Jurkat, Clone E6-1 (cell line): ENCODE measurements at regions not wholly inside any gene's neighbourhood (a gene's known extent, or its start where the extent isn't known, plus 50 kb on each side); places are given as distances from the start of the nearest gene placed in this dataset.
"Not testable (repeated sequence)": the region's sequence is repeated elsewhere in the genome, so short reads cannot be mapped to it uniquely, and the experiment has no call there.

Experiments
- DNase-seq: peaks from one replicate; pipeline ENCODE4 v3.0.0-alpha.2; 2011; ENCODE audit warnings: low read depth, low spot score
- H3K4me3 ChIP-seq: 2 replicates; pipeline ENCODE4 v1.5.1; 2011; ENCODE audit warnings: mild to moderate bottlenecking, low read length, control low read depth, moderate library complexity

DNA sequence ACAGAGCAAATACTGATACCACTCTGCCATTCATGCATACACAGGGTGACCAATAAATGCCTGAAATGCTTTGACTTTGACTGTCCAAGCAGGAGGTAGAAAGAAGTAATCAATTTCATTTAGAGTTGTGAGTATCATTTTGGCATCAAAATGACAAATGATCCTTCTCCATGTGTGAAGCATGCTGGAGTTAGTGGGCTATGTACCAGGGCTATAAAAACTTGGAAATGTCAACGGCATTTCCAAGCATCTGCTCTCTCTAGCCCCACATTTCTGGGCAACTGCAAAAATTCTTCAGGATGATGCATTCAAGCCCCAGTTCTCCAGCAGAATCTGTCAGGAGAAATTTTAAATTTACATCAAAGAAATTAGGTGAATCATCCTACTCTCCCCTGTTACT lies 208.4 kb upstream of the PTBP2 start:
- DNase-seq = no peak
- H3K4me3 ChIP-seq = no peak overlapping the region

DNA sequence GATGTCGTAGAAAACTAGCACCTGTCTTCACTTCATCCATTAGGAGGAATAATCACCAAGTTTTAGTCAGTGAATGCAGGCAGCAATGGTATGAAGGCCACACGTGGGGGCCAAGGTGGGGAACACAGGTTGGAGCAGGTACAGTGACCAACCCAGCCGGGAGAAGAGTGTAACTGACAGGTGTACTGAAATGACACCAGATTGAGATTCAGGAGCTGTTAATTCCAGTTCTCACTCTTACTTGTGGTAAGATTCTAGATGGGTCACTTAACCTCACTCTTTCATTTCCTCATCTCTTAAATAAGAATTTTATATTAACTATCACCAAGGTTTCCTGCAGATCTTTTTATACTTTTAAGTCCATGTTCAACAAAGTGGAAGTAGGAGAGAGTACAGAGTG lies 206.2 kb upstream of the PTBP2 start:
- no peak overlapping the region for H3K4me3 ChIP-seq
- DNase-seq = no peak

DNA sequence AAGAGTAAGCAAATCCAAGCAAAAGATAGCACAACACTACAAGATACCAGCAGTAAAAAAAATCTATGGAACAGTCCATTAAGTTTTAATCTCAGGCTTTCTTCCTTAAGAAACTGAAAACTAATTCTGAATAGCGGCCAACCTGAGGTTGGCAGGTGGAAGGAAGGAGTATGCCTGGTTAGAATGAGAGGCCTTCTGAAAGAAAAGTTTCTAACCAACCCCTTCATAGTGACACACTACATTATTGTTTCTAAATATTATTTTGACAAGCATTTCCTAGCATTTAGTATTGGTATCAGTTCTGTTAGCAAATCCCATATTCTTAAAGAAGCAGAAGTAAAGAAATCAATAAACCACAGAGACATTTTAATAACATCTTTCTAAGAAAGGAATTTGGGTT lies 205.7 kb upstream of the PTBP2 start:
- no peak for DNase-seq
- no peak overlapping the region for H3K4me3 ChIP-seq

DNA sequence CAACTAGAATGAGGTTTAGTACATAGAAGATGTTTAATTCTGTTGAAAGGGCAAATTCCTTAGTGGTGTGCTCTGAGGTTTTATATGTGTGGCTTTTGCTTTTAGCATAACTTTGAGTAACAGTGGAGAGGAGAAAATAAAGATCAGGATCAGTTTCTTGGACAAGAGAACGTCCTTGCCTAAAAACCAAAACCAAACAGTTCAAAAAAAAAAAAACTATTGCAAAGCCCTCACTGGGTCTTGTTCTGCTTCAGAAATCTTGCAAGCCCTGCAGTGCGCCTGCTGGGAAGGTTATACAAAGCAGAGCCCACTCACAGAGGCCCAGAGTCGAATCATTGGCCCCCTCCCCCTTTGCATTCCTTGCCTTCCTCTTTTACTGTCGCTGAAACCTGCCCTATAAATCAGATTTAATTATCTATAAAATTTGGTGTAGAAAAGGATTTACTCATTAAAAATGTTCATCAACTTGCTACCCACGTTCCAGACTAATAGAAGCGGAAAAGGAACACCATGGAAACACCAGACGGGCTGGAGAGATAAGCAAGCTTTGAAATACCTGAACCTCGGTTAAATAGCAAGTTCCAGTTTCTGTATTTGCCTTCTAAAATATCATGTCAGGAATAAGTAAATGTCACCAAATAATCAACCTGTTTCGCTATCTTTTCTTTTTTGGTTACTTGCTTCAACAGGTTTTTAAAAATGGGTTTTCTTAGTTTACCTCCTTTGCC lies 201.6 kb upstream of the PTBP2 start:
- no peak overlapping the region for H3K4me3 ChIP-seq
- DNase-seq = no peak

DNA sequence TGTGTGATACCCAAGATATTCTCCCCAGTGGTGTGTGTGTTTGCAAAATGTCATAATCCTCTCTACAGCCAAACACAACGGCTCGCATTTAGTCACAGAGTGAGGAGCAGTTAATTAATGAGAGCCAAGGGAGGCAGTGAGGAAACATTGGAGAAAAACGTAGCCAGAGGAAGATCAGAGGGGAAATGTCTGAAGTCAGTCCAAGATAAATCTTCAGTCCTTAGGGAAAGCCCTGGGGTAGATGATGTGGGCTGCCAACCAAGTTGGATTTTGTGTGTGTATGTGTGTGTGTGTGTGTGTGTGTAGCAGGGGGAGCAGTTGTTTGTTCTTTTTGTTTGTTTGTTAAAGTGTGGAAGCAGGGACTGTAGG lies 201.0 kb upstream of the PTBP2 start:
- H3K4me3 ChIP-seq = no peak overlapping the region
- DNase-seq = no peak

DNA sequence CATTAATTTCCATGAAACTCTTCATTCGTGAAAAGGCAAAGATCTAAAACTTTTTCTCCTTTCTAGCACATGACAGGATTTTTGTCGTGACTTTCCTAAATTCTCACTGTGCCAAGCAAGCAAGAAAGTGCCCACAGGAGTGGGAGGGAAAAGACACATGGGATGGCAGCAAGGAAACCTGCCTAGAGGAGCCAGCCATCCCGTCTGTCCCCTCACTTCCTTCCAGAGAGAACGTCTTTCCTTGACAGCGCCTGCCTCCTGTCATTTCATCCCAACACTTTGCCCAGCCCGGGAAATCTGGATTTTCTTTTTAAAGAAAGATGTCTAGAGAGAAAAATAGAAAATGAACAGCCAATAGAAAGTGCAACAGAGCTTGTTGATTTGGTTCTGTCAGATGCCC lies 200.6 kb upstream of the PTBP2 start:
- no peak overlapping the region for H3K4me3 ChIP-seq
- no peak for DNase-seq

DNA sequence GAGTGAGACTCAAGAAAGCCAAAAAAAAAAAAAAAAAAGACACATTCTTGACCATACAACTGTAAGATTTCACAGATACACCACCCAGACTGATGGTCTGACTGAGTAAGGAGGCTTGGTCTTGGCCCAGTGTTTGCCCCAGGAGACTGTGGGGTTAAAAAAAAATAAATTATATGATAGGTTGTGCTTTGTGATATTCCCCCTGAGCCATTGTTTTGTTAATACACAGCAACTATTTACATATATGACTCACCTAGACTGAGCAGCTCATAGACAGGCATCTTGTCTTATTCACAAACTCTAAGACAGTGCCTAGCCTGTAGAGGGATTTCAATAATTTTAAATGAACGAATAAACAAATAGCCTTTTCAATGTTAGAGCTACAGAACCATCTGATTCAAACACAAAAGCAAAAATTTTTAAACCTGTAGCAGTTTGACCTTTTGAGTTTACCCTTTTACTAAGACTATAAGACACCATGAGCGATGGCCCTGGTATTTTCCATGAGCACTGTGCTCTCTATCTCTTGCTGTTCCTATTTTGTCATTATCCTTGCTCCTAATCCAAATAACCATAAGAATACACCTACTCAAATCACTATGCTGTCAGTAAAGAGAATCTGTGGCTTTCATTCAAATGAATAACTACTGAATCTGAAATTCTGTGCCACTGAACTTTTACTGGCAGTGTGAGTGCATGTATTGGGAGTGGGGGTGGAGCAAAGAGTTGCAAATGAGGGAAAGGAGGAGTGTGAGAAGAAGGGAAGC lies 199.4 kb upstream of the PTBP2 start:
- DNase-seq = no peak
- no peak overlapping the region for H3K4me3 ChIP-seq

DNA sequence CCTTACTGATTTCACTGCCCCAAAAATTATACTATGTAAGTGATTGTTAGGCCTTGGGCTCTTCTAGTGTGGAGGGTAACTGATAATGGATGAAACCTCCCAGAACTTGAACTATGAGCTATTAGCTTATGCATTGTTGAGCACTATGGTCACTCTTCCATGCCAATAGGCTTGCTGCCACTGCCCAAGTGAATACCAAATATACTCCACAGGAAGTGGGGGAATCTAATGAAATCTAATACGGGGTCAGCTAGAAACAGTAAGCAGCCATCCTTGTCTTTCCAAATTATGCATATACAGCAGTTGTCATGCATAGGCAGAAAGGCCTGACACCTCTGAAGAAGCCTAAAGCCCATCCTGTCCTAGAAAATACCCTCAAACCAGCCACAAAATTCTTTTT lies 198.7 kb upstream of the PTBP2 start:
- DNase-seq = no peak
- no peak overlapping the region for H3K4me3 ChIP-seq

DNA sequence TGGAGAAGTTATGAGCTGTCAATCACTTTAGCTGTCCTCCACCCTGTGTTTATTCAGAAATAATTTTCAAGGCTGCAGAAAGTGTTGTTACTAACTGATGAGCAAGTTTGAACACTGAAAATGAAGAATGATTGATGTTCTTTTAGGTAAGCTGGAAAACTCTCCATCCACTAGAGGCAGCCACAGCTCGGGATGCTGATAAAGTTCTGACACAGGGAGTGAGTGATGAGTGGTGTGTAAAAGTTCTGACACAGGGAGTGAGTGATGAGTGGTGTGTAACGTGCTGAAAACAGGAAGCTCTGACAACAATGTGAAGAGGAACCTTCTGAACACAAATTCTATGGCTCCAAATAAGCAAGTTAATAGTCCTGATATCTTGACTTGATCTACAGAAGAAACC lies 197.5 kb upstream of the PTBP2 start:
- H3K4me3 ChIP-seq = no peak overlapping the region
- DNase-seq = no peak

DNA sequence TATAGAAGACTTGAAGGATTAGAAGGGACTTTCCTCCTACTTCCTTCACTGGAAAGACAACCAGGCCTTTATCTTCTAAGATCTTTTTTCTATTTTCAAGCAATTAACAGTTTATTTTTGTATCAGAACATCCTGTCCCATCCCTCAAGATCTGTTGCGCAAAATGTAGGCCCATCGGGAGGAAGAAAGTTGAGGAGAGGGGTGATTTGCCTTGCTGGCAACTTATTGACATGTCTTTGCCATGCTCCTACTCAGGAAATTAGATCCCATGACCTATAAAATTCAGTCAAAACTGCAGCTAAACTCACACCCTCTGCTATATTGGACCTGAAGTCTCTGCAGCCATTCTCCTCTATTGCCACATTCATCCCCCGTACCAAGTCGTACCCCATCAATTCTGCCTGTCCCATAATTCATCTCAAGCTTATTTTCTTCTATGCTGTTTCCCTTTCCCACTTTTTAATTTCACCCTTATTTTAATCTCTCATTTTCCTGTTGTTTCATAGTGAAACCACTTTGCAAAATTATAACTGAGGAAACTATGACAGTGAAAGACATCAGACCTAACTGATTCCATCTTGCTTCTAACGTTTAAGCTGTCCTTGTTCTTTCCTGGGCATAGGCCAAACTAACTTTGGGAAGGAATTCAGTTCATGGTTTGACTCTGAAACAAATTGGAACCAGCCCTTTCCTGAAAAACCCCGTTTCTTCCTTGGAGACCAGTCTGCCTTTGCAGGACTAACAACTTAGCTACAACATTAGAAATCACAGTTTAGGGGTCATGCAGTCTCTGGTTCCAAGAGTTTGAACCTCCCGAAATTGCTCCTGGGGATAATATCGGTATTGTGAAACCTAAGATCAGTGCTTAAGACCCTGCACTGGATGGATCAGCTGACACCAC lies 195.7 kb upstream of the PTBP2 start:
- no peak overlapping the region for H3K4me3 ChIP-seq
- DNase-seq = no peak

DNA sequence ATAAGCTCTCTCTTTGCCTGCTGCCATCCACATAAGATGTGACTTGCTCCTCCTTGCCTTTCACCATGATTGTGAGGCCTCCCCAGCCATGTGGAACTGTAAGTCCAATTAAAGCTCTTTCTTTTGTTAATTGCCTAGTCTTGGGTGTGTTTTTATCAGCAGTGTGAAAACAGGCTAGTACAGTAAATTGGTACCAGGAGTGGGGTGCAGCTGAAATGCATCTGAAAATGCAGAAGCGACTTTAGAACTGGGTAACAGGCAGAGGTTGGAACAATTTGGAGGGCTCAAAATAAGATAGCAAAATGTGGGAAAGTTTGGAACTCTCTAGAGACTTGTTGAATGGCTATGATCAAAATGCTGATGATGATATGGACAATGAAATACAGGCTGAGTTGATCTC lies 192.9 kb upstream of the PTBP2 start:
- H3K4me3 ChIP-seq, DNase-seq: not testable (repeated sequence)

DNA sequence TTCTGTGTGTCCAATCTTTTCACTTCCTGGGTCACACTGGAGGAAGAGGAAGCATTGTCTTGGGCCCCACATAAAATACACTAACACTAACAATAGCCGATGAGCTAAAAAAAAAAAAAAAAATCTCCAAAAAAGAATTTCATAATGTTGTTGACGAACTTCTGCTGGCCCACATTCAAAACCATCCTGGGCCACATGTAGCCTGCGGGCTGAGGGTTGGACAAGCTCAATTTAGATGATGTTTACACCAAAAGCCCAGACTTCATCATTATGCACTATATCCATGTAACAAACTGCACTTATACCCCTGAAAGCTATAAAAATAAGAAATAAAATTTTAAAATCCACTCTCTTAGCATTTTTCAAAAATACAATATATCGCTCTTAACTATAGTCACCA lies 187.8 kb upstream of the PTBP2 start:
- no peak overlapping the region for H3K4me3 ChIP-seq
- no peak for DNase-seq

DNA sequence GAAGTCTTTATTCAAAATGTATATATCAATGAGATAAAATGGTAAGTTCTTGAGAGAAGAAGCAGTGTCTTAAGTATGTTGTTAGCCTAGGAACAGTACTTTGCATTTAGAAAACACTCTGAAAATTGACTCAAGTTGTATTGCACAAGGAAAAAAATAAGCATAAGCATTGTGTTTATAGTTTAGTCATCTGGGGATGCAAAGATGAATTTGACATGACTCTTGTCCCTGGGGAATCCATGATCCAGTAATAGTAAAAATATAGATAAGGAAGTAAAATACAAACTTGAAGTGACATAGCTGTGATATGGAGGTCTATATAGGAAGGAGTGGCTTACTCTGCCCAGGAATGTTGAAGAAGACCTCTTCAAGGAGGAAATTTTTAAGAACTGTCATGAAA lies 185.0 kb upstream of the PTBP2 start:
- no peak for DNase-seq
- no peak overlapping the region for H3K4me3 ChIP-seq

DNA sequence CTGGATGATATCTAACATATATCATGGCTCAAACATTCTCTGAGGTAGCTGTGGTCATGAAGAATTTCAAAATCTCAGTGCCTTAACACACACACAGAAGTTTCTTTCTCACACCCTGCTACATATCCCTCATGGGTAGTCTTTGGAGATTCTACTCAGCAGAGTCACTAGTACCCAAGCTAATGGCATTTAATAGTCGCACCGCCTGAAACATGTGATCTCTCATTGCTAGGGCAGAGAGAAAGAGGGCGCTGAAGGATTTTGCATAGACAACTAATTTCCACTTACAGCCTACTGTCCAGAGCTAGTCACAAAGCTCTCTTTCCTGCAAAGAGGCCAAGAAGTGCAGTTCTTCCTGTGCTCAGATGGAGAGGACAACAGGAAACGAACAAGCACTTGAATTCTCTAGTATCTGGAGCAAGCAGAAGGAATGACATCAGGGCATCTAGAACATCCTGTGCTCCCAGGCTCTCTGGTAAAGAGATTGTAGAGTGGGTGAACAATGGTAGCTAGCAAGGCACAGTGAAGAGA lies 183.4 kb upstream of the PTBP2 start:
- no peak overlapping the region for H3K4me3 ChIP-seq
- no peak for DNase-seq

DNA sequence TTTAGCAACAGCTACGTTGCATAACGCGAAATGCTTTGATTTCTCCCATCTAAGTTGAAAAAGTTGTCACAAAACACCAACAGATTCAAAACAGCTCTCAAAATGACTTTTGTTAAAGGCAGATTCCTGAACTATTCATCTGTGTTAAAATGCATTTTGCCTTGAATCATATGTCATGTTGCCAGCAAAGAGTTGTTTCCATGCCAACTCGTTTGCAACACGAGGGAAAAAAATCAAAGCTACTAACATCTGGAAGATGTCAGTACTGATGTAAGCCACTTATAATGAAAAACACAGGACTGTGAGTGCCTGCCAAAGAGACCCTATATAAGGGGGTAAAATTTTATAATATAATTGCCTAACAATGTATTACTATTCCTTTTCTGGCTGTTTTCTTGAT lies 182.7 kb upstream of the PTBP2 start:
- no peak for DNase-seq
- H3K4me3 ChIP-seq = no peak overlapping the region

DNA sequence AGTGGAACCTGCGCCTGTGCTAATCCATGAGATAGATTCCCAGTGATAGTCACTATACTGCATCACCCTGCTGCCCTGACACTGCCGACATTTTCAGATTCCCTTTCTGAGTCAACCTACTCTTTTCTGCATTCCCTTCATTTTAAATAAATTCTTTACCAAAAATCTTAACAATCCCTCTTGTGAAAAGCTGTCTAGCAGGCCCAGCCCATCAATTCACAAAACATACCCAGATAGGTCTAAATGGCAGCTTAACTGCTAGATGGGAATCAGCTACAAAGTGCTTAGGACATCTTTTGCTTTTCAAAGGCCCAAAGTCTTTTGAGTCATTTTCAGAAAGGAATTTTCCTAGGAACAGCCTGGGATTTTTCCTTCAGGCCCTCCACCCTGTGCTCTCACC lies 180.1 kb upstream of the PTBP2 start:
- DNase-seq = no peak
- H3K4me3 ChIP-seq = no peak overlapping the region

DNA sequence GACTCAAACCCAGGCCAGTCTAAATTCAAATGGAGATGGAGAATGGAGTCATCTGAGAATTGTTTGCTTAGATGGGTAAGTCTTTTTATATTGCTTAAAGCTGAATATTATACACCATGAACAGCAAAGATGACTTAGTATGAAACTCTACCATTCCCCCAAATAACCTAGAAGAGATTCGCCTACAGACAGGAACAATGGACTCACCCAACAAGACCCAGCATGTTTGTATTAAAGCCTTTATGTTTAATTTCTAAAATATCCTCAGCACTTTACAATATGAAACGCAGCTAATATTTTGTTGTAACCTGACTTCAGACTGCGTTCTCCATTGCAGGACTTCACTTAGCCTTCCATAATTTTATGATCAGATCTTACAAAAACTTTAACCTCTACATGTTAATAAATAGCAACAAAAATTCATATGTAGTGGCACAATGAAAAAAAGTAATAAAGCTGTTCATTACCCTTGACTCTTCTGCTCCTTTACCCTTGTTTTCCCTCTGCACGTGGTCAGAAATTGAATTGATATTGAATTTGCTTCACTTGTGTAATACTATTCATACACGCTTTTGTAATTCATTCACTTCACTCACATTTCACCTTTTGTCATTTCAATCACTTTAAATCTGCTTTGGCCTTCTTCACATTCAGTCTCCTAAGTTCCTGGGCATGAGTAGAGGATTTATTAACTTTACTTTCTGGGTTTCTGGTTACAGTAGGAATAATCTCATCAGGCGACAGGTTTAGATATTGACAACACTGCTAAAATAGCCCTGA lies 177.3 kb upstream of the PTBP2 start:
- DNase-seq = no peak
- no peak overlapping the region for H3K4me3 ChIP-seq

DNA sequence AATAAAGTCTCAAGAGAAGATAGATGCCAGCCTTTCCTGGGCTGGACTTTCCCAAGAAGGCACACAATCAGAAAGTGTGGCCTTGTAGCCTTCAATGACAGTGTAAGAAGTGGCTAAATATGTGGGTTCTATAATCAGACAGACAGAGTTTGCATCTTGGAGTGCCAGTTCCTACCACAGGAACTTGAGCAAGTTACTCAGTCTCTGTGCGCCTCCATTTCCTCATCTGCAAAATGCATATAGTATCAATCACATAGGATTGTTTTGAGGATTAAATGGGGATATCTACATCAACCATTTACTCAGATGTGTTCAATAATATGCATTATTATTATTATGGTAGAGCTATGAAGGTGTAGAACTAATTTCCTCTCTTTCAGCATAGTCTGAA lies 176.8 kb upstream of the PTBP2 start:
- no peak overlapping the region for H3K4me3 ChIP-seq
- DNase-seq = no peak
